GM10248 (cell line): ENCODE measurements at regions not wholly inside any gene's neighbourhood (a gene's known extent, or its start where the extent isn't known, plus 50 kb on each side); places are given as distances from the start of the nearest gene placed in this dataset.
"Not testable (repeated sequence)": the region's sequence is repeated elsewhere in the genome, so short reads cannot be mapped to it uniquely, and the experiment has no call there.

Source experiments
- CTCF ChIA-PET: fragments of 300-600 bp; sonication (Branson Sonifier 250); formaldehyde crosslinking; extraction: SDS; loops from one replicate; lab custom pipeline; 2021; ENCODE audit warnings: antibody characterized with exemption; lab: Yijun Ruan, JAX
- POLR2A ChIA-PET: fragments of 350-650 bp; sonication (Branson Sonifier 250); formaldehyde crosslinking; extraction: SDS; loops from one replicate; lab custom pipeline; 2020; ENCODE audit warnings: antibody characterized with exemption; lab: Yijun Ruan, JAX
- DNase-seq: peaks from one replicate; pipeline ENCODE4 v3.0.0; 2012; ENCODE audit errors: extremely low spot score
- CTCF ChIP-seq: IDR thresholded peaks from 2 replicates; pipeline ENCODE4 v1.5.1; 2012; ENCODE audit warnings: mild to moderate bottlenecking, low read depth; ENCODE audit errors: extremely low read depth, missing control alignments, control extremely low read depth

- TF ChIP-seq CTCF, result no peak
- CTCF ChIA-PET, result interaction anchor here (1.2 to 1.5 kb wide), 3 partner anchors 15 to 35 kb away, joined by 3 to 5 read pairs (median 3); no protein-coding TSS in a partner anchor
- POLR2A ChIA-PET, result no interaction called here
- DNase-seq, result no peak
These were observed 318.5 kb upstream of the DUSP10 start for GRCh38 chr1:222060210-222060916.

GRCh38 chr1:222058249-222058648 lies 316.4 kb upstream of the DUSP10 start:
- CTCF ChIA-PET, result interaction anchor here (2.1 kb wide), 1 partner anchor 10 kb away, joined by 6 read pairs; no protein-coding TSS in a partner anchor
- POLR2A ChIA-PET, result no interaction called here
- no peak for DNase-seq
- TF ChIP-seq CTCF, result no peak

GRCh38 chr1:222057162-222057561 lies 315.3 kb upstream of the DUSP10 start:
- POLR2A ChIA-PET, result no interaction called here
- no peak for DNase-seq
- no peak for TF ChIP-seq CTCF
- CTCF ChIA-PET, result interaction anchor here (2.1 kb wide), 1 partner anchor 9 kb away, joined by 6 read pairs; no protein-coding TSS in a partner anchor

- POLR2A ChIA-PET, result no interaction called here
- TF ChIP-seq CTCF, result no peak
- DNase-seq, result no peak
- CTCF ChIA-PET, result interaction anchor here (1.1 to 1.7 kb wide), 2 partner anchors 13 to 41 kb away, joined by 3 read pairs; no protein-coding TSS in a partner anchor
These were observed 312.5 kb upstream of the DUSP10 start for GRCh38 chr1:222054416-222054815.

GRCh38 chr1:222053790-222054294 lies 312.0 kb upstream of the DUSP10 start:
- no peak for TF ChIP-seq CTCF
- POLR2A ChIA-PET, result no interaction called here

GRCh38 chr1:222051311-222051710 lies 309.4 kb upstream of the DUSP10 start:
- ChIA-PET POLR2A (interaction anchor here (1.0 kb wide), 1 partner anchor 310 kb away, joined by 3 read pairs; the partner anchor contains the start of gene DUSP10), CTCF (interaction anchor here (0.7 to 1.4 kb wide), 5 partner anchors 12 to 404 kb away, joined by 3 to 4 read pairs (median 3); no protein-coding TSS in a partner anchor)
- DNase-seq, result not testable (repeated sequence)

More at GRCh38 chr1:222053790-222054294, 312.0 kb upstream of the DUSP10 start:
- no peak for DNase-seq
- CTCF ChIA-PET, result interaction anchor here (0.8 to 1.3 kb wide), 3 partner anchors 10 to 43 kb away, joined by 3 to 4 read pairs (median 3); no protein-coding TSS in a partner anchor

GRCh38 chr1:222049661-222050060 lies 307.8 kb upstream of the DUSP10 start:
- POLR2A ChIA-PET, CTCF ChIA-PET, DNase-seq: not testable (repeated sequence)
